ENCODE measurements at regions not wholly inside any gene's neighbourhood (a gene's known extent, or its start where the extent isn't known, plus 50 kb on each side); places are given as distances from the start of the nearest gene placed in this dataset.

DNA sequence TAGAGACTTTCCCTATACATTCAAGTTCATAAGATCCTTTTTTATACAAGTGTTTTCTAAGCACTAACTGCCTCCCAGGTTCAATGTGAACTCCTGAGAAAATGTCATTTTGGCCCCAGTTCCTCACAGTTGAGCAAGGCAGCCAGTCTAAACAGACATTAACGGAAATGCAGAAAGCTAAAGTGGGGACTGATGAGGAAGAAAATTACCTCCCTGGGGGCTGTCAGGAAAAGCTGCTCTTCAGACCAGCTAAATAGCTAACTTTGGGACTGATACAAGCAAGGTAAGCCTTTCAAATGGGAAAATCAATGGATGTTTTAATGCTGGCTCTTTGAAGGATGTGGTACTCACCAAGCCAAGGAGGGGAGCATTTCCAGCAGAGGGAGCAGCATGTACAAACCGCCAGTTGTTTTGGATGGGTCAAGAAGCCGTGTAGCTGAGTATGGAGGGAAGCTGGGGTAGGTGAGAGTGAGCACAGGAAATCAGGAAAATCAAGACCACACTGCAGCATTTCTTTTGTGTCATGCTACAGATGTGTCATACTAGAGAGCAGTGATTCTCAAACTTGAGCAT, 180.8 kb upstream of the CHD6 start:
- TF ChIP-seq GATA2 (IDR thresholded peaks at IDR 0.05; ENCODE audit: low read depth, low read length) (no peak), GATA3 (IDR thresholded peaks at IDR 0.05; ENCODE audit: low read depth, low read length) (no peak)

All from SH-SY5Y (cell line).